GM18519 (cell line): ENCODE measurements at regions not wholly inside any gene's neighbourhood (a gene's known extent, or its start where the extent isn't known, plus 50 kb on each side); places are given as distances from the start of the nearest gene placed in this dataset.
"Not testable (repeated sequence)": the region's sequence is repeated elsewhere in the genome, so short reads cannot be mapped to it uniquely, and the experiment has no call there.

Experiments
- ATAC-seq: cut with Tn5 transposase; IDR thresholded peaks from one replicate; pipeline ENCODE4 v1.9.1; 2021; ENCODE audit warnings: mild to moderate bottlenecking, moderate library complexity; ENCODE audit not compliant: unreplicated experiment, low FRiP score

DNA sequence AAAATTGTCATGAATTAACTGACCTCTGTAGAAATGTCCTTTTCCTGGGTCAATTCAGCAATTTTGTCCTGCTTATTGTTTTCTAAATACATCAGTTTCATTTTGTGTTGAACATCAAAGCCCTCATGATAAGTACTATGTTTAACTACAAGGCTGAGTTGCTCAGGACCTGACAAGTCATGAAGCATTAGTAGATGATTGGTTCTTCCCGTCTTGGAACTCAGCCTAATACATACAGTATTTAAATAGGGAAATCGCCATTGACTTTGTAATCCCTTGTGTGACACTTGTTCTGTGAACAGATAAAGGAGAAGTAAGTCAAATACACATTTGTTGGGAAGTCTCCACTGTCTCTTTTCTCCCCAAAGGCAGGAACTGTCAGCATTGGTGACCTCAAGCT lies 109.6 kb upstream of the POMZP3 start:
- not testable (repeated sequence) for ATAC-seq

DNA sequence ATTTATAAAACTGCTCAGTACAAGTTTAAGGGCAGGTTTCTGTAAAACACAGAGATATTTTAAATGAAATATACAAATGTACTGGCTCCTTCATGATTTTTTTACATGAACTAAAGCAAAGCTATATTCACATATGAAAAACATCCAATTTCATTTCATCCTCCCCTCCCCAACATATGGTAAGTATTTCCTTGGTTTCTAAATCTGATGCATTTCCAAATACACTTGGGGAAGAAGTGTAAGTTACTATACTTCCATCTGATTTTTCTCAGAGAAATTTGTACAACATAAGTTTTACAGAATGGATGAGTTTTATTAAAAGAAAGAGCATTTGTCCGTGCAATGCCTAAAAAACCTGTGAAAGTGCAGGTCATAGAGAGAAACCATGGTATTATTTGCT lies 109.0 kb upstream of the POMZP3 start:
- ATAC-seq, result not testable (repeated sequence)

DNA sequence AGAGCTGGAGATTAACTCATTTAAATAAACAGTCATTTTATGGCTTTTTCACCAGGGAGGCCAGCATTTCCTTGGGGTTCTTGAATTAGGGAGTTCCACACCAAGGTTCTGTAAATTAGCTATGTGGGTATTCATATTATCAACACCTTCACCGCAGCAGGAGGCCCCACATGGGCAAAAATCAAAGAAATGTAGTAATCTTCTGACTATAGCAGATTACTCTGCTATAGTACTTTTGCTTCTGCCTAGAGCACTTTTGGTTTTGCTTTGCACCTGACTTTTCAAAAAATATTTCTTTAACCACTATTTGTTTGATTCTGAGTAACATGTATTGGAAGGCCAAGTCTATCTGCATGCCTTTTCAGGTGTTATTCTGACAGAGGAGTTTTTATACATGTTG lies 108.6 kb upstream of the POMZP3 start:
- ATAC-seq, result not testable (repeated sequence)

DNA sequence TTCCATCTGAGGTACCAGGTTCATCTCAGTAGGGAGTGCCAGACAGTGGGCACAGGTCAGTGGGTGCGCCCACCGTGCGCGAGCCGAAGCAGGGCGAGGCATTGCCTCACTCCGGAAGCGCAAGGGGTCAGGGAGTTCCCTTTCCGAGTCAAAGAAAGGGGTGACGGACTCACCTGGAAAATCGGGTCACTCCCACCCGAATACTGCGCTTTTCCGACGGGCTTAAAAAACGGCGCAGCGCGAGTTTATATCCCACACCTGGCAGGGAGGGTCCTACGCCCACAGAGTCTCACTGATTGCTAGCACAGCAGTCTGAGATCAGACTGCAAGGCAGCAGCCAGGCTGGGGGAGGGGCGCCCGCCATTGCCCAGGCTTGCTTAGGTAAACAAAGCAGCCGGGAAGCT lies 101.5 kb upstream of the POMZP3 start:
- ATAC-seq, result not testable (repeated sequence)

GRCh38 chr7:76723928-76724327 lies 96.8 kb upstream of the POMZP3 start:
- not testable (repeated sequence) for ATAC-seq

DNA sequence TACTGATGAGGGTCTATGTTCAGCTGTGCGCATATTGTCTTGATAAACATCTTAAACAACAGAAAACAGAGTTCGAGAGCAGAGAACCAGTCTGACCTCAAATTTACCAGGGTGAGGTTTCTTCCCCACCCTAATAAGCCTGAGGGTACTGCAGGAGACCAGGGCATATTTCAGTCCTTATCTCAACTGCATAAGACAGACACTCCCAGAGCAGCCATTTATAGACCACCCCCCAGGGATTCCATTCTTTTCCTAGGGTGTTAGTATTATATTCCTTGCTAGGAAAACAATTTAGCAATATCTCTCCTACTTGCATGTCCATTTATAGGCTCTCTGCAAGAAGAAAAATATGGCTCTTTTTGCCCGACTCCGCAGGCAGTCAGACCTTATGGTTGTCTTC lies 89.5 kb upstream of the POMZP3 start:
- ATAC-seq, result not testable (repeated sequence)

GRCh38 chr7:76712926-76713325 lies 85.8 kb upstream of the POMZP3 start:
- not testable (repeated sequence) for ATAC-seq

- not testable (repeated sequence) for ATAC-seq
These were observed 84.6 kb upstream of the POMZP3 start for GRCh38 chr7:76711648-76712047.

- ATAC-seq, result not testable (repeated sequence)
These were observed 82.6 kb upstream of the POMZP3 start for GRCh38 chr7:76709703-76710102.

GRCh38 chr7:76708446-76708845 lies 81.4 kb upstream of the POMZP3 start:
- not testable (repeated sequence) for ATAC-seq

DNA sequence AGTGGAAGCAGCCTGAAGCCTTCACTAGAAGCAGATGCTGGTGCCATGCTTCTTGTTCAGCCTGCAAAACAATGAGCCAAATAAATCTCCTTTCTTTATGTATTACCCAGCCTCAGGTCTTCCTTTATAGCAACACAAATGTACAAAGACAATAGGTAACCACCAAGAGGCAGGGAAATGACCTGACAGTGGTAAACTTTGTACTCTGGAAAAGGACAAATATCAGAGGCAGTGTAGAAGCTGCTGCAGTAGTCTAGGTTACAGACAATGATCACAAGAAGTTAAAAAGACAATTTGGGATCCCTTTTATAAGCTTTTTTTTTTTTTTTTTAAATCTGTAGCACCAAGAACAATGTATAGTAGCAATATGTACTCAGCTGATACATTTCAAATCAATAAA lies 76.7 kb upstream of the POMZP3 start:
- not testable (repeated sequence) for ATAC-seq

DNA sequence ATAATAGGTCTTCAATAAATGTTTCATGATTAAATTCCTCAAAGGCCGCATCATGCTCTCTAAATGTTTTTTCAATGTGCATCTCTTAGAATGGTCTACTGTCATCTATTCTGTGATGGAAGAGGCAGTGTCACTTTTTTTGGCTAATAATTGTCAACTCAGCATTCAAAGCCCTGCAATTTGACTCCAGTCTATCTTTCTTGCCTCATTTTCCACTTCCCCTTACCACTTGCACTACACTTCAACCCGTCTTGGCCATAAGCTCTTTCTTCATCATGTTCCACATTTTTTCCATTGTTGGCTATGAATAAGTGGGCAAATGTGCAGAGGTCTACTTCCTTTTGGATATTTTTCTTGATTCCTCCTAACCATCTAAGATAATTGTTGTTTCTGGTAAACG lies 59.2 kb upstream of the POMZP3 start:
- ATAC-seq, result not testable (repeated sequence)

DNA sequence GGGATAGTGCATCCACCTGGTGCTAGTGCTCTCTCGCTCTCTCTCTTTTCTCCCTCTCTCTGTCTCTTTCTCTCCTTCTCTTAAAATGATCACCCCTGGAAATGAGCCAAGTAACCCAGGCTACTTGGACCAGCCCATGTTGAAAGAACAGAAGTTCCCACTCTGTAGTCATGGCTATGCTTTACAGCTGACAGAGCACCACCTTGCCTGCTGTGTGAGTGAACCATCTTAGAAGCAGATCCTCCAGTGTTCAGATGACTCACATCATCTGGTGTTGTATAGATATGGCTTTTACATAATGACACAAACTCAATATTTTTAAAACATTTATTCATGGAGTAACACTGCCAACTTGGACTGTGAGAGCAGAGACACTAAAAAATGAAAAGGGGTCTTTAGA lies 57.7 kb upstream of the POMZP3 start:
- ATAC-seq, result not testable (repeated sequence)

- not testable (repeated sequence) for ATAC-seq
These were observed 56.6 kb upstream of the POMZP3 start for GRCh38 chr7:76683631-76684030.

GRCh38 chr7:76681810-76682209 lies 54.7 kb upstream of the POMZP3 start:
- not testable (repeated sequence) for ATAC-seq

GRCh38 chr7:76679174-76679573 lies 52.1 kb upstream of the POMZP3 start:
- not testable (repeated sequence) for ATAC-seq

DNA sequence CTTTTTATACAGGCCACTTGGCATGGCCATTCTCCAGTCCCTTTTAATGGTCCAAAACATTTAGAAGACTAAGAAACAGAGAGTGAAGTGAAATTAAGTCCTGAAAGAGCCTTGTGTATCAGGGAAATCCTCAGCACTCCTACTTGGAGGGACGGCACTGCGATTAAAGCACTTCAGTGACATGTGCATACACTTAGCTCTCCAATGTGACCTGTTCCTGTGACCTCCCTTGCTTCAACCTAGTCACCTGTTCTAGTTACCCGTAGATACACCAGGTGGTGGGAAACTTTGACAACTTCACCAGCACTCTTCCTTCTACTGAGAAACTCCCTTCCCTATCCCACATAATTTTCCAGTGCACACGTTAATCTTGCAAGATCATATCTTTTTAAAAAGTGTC lies 51.4 kb upstream of the POMZP3 start:
- not testable (repeated sequence) for ATAC-seq

GRCh38 chr7:76676890-76677289 lies 49.8 kb upstream of the POMZP3 start:
- not testable (repeated sequence) for ATAC-seq
